HepG2 (cell line): ENCODE measurements at regions not wholly inside any gene's neighbourhood (a gene's known extent, or its start where the extent isn't known, plus 50 kb on each side); places are given as distances from the start of the nearest gene placed in this dataset.

Experiments
- ATAC-seq: fragments of 200-7000 bp; cut with Tn5 transposase; 3 replicates; pipeline ENCODE4 v1.9.1; 2020; ENCODE audit warnings: mild to moderate bottlenecking, moderate library complexity
- BruUV-seq: library from RNA; stranded (reverse); fragments of 400-500 nt; replicated peaks from 2 replicates; lab custom pipeline; 2021; lab: Mats Ljungman, UMichigan
- CTCF ChIA-PET: fragments of 300-600 bp; formaldehyde crosslinking; extraction: SDS; loops from one replicate; lab custom pipeline; 2021; ENCODE audit warnings: low total read pairs, inconsistent platforms, low intra/inter-chr PET ratio; lab: Yijun Ruan, JAX
- POLR2A ChIA-PET: fragments of 350-600 bp; sonication (Branson Sonifier 250); formaldehyde crosslinking; loops from one replicate; lab custom pipeline; 2020; ENCODE audit warnings: antibody characterized with exemption, inconsistent platforms; lab: Yijun Ruan, JAX
- DNase-seq: peaks from one replicate; pipeline ENCODE4 v3.0.0-alpha.2; 2015; ENCODE audit warnings: low spot score
- FAIRE-seq: peaks from 3 replicates; lab custom pipeline; 2011; peaks lifted over from hg19 to GRCh38; lab: Jason Lieb, UNC
- H2AFZ ChIP-seq: one replicate; pipeline ENCODE4 v1.6.1; 2011; ENCODE audit warnings: low read length, inconsistent platforms
- H3K27ac ChIP-seq: fragments of 300-600 bp; 3 replicates; pipeline ENCODE4 v1.8.0; 2011; ENCODE audit warnings: mixed run types, mild to moderate bottlenecking, mixed read lengths, low read length, inconsistent platforms; ENCODE audit not compliant: insufficient read depth; ENCODE audit errors: extremely low read length
- H3K27me3 ChIP-seq, 2 experiments: fragments of 200-600 bp in 1 of 2; 2 replicates in 1 of 2; 3 replicates in 1 of 2; pipeline versions ENCODE4 v1.6.0 to v1.8.0; 2011; ENCODE audit warnings: low read length in 2 of 2, mild to moderate bottlenecking in 2 of 2, moderate library complexity in 2 of 2, inconsistent platforms in 1 of 2; ENCODE audit not compliant: insufficient read depth in 2 of 2, control insufficient read depth in 1 of 2
- H3K36me3 ChIP-seq, 2 experiments: fragments of 200-600 bp in 1 of 2; replicated peaks in 1 of 2; 2 replicates in 1 of 2; 3 replicates in 1 of 2; pipeline versions ENCODE4 v1.5.1 to v1.8.0; 2011; ENCODE audit warnings: low read length in 2 of 2, inconsistent platforms in 1 of 2; ENCODE audit not compliant: insufficient read depth in 2 of 2, control insufficient read depth in 1 of 2
- H3K4me1 ChIP-seq: 2 replicates; pipeline ENCODE4 v1.5.1; 2012; ENCODE audit warnings: low read length, inconsistent platforms; ENCODE audit not compliant: insufficient read depth
- H3K4me2 ChIP-seq: 2 replicates; pipeline ENCODE4 v1.6.0; 2011; ENCODE audit warnings: low read depth, low read length, inconsistent platforms
- H3K4me3 ChIP-seq, 3 experiments: fragments of 200-600 bp in 1 of 3; sonication (generic), shearing (Covaris generic) in 1 of 3; replicated peaks in 1 of 3; 2 replicates each; pipeline ENCODE4 v1.5.1; 2011 to 2016; ENCODE audit warnings: low read length in 3 of 3, inconsistent platforms in 2 of 3, low read depth in 2 of 3, mild to moderate bottlenecking in 2 of 3, control low read depth in 1 of 3, mixed read lengths in 1 of 3; ENCODE audit not compliant: insufficient read depth in 1 of 3
- H3K79me2 ChIP-seq: one replicate; pipeline ENCODE4 v1.6.1; 2011; ENCODE audit warnings: low read length, inconsistent platforms; ENCODE audit not compliant: insufficient read depth
- H3K9ac ChIP-seq: 2 replicates; pipeline ENCODE4 v1.6.0; 2011; ENCODE audit warnings: mild to moderate bottlenecking, low read depth, low read length, inconsistent platforms; ENCODE audit not compliant: insufficient read depth
- H3K9me3 ChIP-seq: 2 replicates; pipeline ENCODE4 v1.5.1; 2012; ENCODE audit warnings: mild to moderate bottlenecking, low read length
- H4K20me1 ChIP-seq: 2 replicates; pipeline ENCODE4 v1.6.0; 2011; ENCODE audit warnings: inconsistent platforms, mild to moderate bottlenecking, low read length, moderate library complexity; ENCODE audit not compliant: insufficient read depth
- CBX1 ChIP-seq: IDR thresholded peaks from one replicate; pipeline ENCODE4 v1.6.1; 2016; ENCODE audit warnings: antibody characterized with exemption, low read depth
- FOSL1 ChIP-seq: sonication (generic); formaldehyde crosslinking; IDR thresholded peaks from 2 replicates; pipeline ENCODE4 v1.9.0; 2021; ENCODE audit warnings: missing genetic modification reagents, borderline replicate concordance
- KLF12 ChIP-seq: sonication (generic); formaldehyde crosslinking; IDR thresholded peaks from 2 replicates; pipeline ENCODE4 v1.4.0; 2020; ENCODE audit warnings: missing genetic modification reagents, borderline replicate concordance
- NFRKB ChIP-seq: fragments of 450-650 bp; IDR thresholded peaks from 2 replicates; pipeline ENCODE4 v1.6.1; 2017
- PITX1 ChIP-seq: sonication (generic); formaldehyde crosslinking; IDR thresholded peaks from 2 replicates; pipeline ENCODE4 v1.5.1; 2020; ENCODE audit warnings: mild to moderate bottlenecking, missing genetic modification reagents
- ZBTB14 ChIP-seq: sonication (generic); formaldehyde crosslinking; IDR thresholded peaks from 2 replicates; pipeline ENCODE4 v1.4.0; 2020; ENCODE audit warnings: missing genetic modification reagents
- ZNF234 ChIP-seq: sonication (generic); formaldehyde crosslinking; conservative IDR thresholded peaks from 2 replicates; pipeline ENCODE4 v1.5.1; 2020; ENCODE audit warnings: mild to moderate bottlenecking, missing genetic modification reagents
- ZNF709 ChIP-seq: sonication (generic); formaldehyde crosslinking; IDR thresholded peaks from 2 replicates; pipeline ENCODE4 v1.5.0; 2020; ENCODE audit warnings: mild to moderate bottlenecking, missing genetic modification reagents
- ZZZ3 ChIP-seq: sonication (generic); formaldehyde crosslinking; IDR thresholded peaks from 2 replicates; pipeline ENCODE4 v1.4.0; 2020; ENCODE audit warnings: missing genetic modification reagents, mild to moderate bottlenecking, borderline replicate concordance
- WGBS: methylation state at CpG from one replicate; pipeline ENCODE4 v1.1.6; 2017; ENCODE audit warnings: low lambda C conversion rate; 5-methylcytosine and 5-hydroxymethylcytosine counted together
- in situ Hi-C: cut with HindIII; loops from 2 replicates; pipeline ENCODE4 v1.10.0; 2017; ENCODE audit warnings: low pct_unique_long_range_greater_than_20kb; ENCODE audit not compliant: extremely low pct_ligation_motif_present
- intact Hi-C: fragments of 100-400 bp; cut with micrococcal nuclease; formaldehyde crosslinking; loops from one replicate; pipeline ENCODE4 v1.10.0; 2022; ENCODE audit not compliant: unreplicated experiment
- TF ChIP-seq, protein P1 (sequence below): sonication (generic); formaldehyde crosslinking; IDR thresholded peaks from 2 replicates; pipeline ENCODE4 v1.4.0; 2020; ENCODE audit warnings: mild to moderate bottlenecking, missing genetic modification reagents
- TF ChIP-seq, protein P2 (sequence below): sonication (generic); formaldehyde crosslinking; IDR thresholded peaks from 2 replicates; pipeline ENCODE4 v1.8.1; 2022; ENCODE audit warnings: low read depth, mild to moderate bottlenecking, missing genetic modification reagents
- TF ChIP-seq, protein P3 (sequence below): sonication (generic); formaldehyde crosslinking; conservative IDR thresholded peaks from 2 replicates; pipeline ENCODE4 v1.5.0; 2020; ENCODE audit warnings: missing genetic modification reagents

DNA sequence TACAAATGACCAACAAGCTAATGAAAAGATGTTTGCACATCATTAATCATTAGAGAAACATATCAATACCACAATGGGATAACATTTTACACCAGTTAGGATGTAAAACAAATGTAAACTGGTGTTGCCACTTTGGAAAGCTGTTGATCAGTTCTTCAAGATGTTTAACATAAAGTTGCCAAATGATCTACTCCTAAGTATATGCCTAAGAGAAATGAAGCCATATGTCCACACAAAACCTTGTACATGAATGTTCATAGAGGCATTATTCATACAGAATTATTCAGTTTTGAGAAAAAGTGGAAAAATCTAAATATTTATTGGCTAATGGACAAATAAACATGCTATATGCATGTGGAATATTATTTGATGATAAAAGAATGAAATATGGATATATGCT, 136.9 kb upstream of the KITLG start:
- FAIRE-seq (no peak), ATAC-seq (no peak), DNase-seq (no peak)
- no TSS peak for BruUV-seq
- Histone ChIP-seq H3K9me3 (peaks cover 6% of the 10 kb centered on the region), H3K79me2 (no peaks in the 10 kb centered on the region), H3K9ac (no peak overlapping the region), H3K4me1 (no peaks in the 10 kb centered on the region), H3K36me3 (no peaks in the 10 kb centered on the region), H2AFZ (no peak overlapping the region), H3K27me3 (no peaks in the 10 kb centered on the region), H3K4me3 (no peak overlapping the region), H3K4me2 (no peak overlapping the region), H4K20me1 (no peaks in the 10 kb centered on the region), H3K27ac (no peak overlapping the region)
- ChIA-PET POLR2A (no interaction called here), CTCF (no interaction called here)
- intact Hi-C loops (no loop called here), in situ Hi-C loops (no loop called here)
- TF ChIP-seq NFRKB (no peak), CBX1 (no peak), ZNF234 (CRISPR knock-in tag) (no peak), FOSL1 (CRISPR knock-in tag) (no peak), ZZZ3 (no peak), PITX1 (CRISPR knock-in tag) (no peak), KLF12 (no peak)
- TF ChIP-seq, protein P1, sequence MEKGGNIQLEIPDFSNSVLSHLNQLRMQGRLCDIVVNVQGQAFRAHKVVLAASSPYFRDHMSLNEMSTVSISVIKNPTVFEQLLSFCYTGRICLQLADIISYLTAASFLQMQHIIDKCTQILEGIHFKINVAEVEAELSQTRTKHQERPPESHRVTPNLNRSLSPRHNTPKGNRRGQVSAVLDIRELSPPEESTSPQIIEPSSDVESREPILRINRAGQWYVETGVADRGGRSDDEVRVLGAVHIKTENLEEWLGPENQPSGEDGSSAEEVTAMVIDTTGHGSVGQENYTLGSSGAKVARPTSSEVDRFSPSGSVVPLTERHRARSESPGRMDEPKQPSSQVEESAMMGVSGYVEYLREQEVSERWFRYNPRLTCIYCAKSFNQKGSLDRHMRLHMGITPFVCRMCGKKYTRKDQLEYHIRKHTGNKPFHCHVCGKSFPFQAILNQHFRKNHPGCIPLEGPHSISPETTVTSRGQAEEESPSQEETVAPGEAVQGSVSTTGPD (CRISPR knock-in tag) = no peak

DNA sequence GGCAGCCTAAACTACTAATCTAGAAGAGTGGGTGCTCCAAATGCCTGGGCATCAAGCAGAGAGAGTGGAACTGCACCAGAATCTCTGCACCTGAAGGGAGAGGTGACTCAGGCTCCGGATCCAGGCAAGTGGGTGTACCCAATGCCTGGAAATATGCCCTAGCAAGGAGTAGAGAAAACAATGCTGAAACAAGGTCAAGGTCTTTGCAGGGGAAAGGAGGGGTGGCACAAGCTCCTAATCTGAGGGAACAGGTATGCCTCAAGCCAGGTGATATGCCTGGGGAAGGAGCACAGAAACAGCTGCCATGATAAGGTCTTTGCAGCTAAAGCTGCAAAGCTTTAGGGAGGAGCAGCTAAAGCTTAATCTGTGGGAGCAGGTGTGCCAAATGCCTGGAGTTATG, 136.0 kb upstream of the KITLG start:
- DNase-seq (no peak), FAIRE-seq (no peak), ATAC-seq (no peak)
- 25% methylated on average over 1 of the region's 1 CpG for WGBS
- Histone ChIP-seq H4K20me1 (no peaks in the 10 kb centered on the region), H3K27me3 (no peaks in the 10 kb centered on the region), H3K9me3 (peaks cover 6% of the 10 kb centered on the region), H3K9ac (no peak overlapping the region), H3K27ac (no peak overlapping the region), H3K4me1 (no peaks in the 10 kb centered on the region), H3K4me3 (no peak overlapping the region), H3K4me2 (no peak overlapping the region), H3K79me2 (no peaks in the 10 kb centered on the region), H2AFZ (no peak overlapping the region), H3K36me3 (no peaks in the 10 kb centered on the region)
- no TSS peak for BruUV-seq
- in situ Hi-C loops (no loop called here), intact Hi-C loops (no loop called here)
- POLR2A ChIA-PET = no interaction called here
- CTCF ChIA-PET = no interaction called here
- TF ChIP-seq ZBTB14 (CRISPR knock-in tag) (no peak), ZNF709 (CRISPR knock-in tag) (no peak)
- TF ChIP-seq, protein P2, sequence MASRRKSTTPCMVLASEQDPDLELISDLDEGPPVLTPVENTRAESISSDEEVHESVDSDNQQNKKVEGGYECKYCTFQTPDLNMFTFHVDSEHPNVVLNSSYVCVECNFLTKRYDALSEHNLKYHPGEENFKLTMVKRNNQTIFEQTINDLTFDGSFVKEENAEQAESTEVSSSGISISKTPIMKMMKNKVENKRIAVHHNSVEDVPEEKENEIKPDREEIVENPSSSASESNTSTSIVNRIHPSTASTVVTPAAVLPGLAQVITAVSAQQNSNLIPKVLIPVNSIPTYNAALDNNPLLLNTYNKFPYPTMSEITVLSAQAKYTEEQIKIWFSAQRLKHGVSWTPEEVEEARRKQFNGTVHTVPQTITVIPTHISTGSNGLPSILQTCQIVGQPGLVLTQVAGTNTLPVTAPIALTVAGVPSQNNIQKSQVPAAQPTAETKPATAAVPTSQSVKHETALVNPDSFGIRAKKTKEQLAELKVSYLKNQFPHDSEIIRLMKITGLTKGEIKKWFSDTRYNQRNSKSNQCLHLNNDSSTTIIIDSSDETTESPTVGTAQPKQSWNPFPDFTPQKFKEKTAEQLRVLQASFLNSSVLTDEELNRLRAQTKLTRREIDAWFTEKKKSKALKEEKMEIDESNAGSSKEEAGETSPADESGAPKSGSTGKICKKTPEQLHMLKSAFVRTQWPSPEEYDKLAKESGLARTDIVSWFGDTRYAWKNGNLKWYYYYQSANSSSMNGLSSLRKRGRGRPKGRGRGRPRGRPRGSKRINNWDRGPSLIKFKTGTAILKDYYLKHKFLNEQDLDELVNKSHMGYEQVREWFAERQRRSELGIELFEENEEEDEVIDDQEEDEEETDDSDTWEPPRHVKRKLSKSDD (CRISPR knock-in tag) = no peak
- TF ChIP-seq, protein P3, sequence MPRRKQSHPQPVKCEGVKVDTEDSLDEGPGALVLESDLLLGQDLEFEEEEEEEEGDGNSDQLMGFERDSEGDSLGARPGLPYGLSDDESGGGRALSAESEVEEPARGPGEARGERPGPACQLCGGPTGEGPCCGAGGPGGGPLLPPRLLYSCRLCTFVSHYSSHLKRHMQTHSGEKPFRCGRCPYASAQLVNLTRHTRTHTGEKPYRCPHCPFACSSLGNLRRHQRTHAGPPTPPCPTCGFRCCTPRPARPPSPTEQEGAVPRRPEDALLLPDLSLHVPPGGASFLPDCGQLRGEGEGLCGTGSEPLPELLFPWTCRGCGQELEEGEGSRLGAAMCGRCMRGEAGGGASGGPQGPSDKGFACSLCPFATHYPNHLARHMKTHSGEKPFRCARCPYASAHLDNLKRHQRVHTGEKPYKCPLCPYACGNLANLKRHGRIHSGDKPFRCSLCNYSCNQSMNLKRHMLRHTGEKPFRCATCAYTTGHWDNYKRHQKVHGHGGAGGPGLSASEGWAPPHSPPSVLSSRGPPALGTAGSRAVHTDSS (CRISPR knock-in tag) = no peak
